K562 (cell line): ENCODE measurements at regions not wholly inside any gene's neighbourhood (a gene's known extent, or its start where the extent isn't known, plus 50 kb on each side); places are given as distances from the start of the nearest gene placed in this dataset.

Experiments
- NFYB ChIP-seq: IDR thresholded peaks from 2 replicates; pipeline ENCODE4 v1.6.1; 2011; ENCODE audit warnings: mild to moderate bottlenecking, moderate library complexity; ENCODE audit not compliant: insufficient read length; ENCODE audit errors: extremely low read depth
- PPARD ChIP-seq: fragments of 250-450 bp; sonication (Bioruptor Pico); IDR thresholded peaks from 2 replicates; pipeline ENCODE4 v1.8.0; 2022; ENCODE audit warnings: inconsistent platforms, mild to moderate bottlenecking, moderate library complexity
- TF ChIP-seq, protein P1 (sequence below), 2 experiments: fragments of 450-650 bp; formaldehyde crosslinking in 1 of 2; IDR thresholded peaks; 2 replicates each; pipeline versions ENCODE4 v1.4.0 to v1.6.1; 2014 to 2020; ENCODE audit warnings: mild to moderate bottlenecking in 2 of 2, borderline replicate concordance in 1 of 2, low read depth in 1 of 2

DNA sequence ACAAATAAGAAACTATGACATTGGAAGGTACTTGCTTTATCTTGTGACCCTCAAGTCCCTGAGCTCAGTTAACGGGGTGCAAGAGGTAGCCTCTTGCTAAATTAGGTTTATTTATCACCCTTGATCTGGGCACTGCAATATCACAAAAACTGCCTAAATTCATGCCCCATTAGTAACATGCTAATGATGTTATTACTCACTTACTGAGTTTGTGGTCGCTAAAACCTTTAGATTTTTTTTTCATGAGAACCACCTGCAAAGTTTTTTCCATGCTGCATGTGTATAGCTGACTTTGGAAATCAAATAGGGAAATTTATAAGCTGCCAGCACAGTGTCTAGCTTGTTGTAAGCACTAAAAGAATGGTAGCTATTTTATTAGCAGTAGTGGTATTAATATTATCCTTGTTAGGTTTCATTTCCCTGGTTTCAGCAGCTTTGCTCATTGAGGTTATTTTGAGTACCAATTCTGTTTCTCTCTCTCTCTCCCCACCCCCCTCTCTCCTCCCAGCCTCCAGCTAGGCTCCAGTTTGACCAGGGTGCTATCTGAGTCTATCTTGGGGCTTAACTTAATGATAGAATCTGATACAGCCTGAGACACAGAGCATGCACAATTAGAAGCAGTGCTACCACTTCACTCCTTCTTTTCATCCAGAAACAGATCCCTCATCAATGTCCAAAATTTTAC lies 88.7 kb upstream of the ATP8B1 start (continued):
- TF ChIP-seq PPARD (CRISPR knock-in tag), result no peak
- no peak for TF ChIP-seq NFYB
- TF ChIP-seq, protein P1, sequence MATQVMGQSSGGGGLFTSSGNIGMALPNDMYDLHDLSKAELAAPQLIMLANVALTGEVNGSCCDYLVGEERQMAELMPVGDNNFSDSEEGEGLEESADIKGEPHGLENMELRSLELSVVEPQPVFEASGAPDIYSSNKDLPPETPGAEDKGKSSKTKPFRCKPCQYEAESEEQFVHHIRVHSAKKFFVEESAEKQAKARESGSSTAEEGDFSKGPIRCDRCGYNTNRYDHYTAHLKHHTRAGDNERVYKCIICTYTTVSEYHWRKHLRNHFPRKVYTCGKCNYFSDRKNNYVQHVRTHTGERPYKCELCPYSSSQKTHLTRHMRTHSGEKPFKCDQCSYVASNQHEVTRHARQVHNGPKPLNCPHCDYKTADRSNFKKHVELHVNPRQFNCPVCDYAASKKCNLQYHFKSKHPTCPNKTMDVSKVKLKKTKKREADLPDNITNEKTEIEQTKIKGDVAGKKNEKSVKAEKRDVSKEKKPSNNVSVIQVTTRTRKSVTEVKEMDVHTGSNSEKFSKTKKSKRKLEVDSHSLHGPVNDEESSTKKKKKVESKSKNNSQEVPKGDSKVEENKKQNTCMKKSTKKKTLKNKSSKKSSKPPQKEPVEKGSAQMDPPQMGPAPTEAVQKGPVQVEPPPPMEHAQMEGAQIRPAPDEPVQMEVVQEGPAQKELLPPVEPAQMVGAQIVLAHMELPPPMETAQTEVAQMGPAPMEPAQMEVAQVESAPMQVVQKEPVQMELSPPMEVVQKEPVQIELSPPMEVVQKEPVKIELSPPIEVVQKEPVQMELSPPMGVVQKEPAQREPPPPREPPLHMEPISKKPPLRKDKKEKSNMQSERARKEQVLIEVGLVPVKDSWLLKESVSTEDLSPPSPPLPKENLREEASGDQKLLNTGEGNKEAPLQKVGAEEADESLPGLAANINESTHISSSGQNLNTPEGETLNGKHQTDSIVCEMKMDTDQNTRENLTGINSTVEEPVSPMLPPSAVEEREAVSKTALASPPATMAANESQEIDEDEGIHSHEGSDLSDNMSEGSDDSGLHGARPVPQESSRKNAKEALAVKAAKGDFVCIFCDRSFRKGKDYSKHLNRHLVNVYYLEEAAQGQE (IDR thresholded peaks at IDR 0.05; ENCODE audit: borderline replicate concordance), result no peak
- TF ChIP-seq, protein P1 (CRISPR knock-in tag; IDR thresholded peaks at IDR 0.05; ENCODE audit: low read depth), result no peak
